Tongue (tissue), 1 donor: ENCODE measurements at regions not wholly inside any gene's neighbourhood (a gene's known extent, or its start where the extent isn't known, plus 50 kb on each side); places are given as distances from the start of the nearest gene placed in this dataset.
A peak's percentile ranks its signal among the peaks of the same experiment; 100 is the strongest.

ENCODE experiments used
- DNase-seq: peaks from one replicate; pipeline ENCODE4 v3.0.0-alpha.2; 2015

DNA sequence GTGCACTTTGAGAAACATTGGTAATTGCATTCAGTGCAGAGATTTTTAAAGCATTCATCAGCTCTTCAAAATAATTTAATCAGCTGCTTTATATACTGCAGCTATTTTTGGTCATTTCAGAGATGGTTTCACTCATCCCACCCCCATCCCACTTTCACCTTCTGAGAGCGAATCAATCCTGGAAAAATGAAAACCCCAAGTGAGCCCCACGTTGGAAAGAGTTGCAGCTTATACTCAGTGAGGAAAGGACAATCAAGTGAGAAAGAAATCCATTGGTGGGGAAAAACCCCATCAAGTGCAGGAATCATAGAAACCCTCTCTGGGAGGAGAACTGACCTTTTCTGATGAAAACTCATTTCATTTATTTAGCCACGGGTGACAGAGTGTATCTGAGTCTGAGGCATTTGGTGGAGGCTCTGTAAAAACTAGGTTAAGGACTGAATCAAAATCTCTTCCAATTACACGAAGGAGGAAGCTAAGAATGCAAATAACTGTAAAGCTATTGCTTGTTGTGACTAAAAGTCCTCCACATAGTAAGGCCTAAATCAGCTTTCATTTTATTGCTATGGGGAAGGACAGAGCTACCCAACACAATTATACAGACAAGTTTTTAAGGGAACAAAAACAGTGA is 240.4 kb upstream of the PGRMC2 start:
- DNase-seq: no peak

GRCh38 chr4:128527351-128527750 is 239.7 kb upstream of the PGRMC2 start:
- DNase-seq: no peak

- peak; percentile 77 for DNase-seq
These were observed 238.5 kb upstream of the PGRMC2 start for GRCh38 chr4:128525992-128526630.

GRCh38 chr4:128525387-128525786 is 237.8 kb upstream of the PGRMC2 start:
- DNase-seq: peak; percentile 35

DNA sequence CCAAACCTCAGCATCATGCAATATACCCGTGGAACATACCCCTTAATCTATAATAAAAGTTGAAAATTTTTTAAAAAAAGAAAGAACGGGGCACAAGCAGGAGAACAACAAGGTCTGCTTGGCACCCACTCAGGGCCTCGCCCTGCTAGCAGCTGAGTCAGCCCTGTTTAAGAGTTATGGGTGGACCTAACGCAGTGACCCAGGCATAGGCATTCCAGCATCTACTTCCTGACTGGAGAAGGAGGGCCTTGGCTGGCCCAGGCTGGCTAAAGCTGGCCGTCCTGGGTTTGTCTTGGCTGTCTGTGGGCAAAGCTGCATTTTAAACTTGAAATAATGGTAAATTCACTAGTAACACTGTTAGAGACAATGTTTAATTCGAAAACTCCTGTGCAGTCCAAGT is 236.7 kb upstream of the PGRMC2 start:
- DNase-seq: peak; percentile 35

DNA sequence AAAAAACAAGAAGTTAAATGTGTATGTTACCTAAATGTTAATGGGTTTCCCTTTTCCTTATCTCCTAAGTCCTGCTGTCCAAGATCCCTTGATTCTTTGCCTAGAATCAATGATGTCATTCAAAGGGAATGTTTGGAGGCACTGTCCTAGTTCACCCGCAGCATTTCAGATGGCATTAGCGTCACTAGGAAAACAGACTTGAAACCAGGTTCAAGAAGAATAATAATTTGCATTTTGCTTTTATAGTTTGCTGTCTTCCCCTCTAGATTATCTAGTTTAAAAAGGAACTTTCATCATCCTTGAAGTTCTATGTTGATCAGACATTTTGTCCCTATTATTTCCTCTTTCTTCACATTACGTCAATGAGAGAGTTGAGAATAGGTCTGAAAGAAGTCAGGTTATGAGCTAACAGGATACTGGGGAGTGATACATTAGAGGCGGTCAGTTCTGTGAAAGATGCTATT is 234.1 kb upstream of the PGRMC2 start:
- peak; percentile 22 for DNase-seq

DNA sequence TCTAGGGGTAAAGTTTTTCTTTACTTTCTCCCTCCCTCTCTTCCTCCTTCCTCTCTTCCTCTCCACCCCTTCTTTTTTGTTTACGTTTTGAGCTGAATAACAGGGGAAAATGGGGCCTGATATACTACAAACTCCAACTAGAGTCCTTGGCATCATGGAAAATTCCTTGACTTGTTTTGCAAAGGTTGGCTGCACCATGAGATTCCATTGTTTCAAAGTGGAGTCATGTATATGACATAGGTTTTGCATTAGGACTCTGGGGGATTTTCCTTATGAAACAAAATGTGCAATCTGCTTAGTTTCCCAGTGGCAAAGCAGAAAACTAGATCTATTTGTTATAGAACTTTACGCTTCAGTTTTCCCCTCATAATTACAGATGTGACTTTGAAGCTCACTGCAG is 233.5 kb upstream of the PGRMC2 start:
- peak; percentile 27 for DNase-seq

GRCh38 chr4:128519163-128519830 is 231.7 kb upstream of the PGRMC2 start:
- peak; percentile 74 for DNase-seq

DNA sequence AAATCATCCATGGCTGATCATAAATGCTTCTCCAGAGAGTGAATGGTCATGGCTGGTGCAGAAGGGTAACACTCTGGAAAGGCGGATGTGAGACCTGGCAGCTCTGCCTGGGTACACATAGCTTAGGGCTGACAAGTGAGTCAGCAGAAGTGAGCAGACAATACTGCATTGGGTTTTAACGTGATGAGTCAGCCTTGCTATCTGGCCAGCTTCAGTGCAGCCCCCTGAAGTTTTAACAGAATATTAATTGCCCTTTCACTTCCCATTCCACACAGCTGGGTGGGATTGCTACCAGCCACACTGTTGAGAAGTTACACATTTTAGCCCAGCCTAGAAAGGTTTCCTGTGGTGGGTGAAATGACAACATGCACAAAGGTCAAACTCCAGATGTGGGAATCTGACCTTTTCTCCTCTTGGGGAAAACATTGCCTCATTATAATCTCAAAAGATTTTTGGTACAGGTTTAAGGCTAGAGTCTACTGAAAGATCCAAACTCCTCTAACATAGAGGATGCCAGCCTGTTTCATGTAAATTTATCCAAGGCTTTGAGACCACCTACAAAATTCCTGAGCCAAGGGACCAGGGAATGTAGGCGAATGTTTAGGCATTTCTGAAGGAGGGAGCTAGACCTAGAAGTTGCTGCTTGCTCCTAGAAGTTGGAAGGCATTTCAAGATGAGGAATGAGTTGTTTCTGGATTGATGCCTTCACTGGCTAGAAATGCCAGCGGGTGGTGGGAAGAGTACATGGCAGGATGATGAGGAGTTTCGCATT is 230.3 kb upstream of the PGRMC2 start:
- DNase-seq: peak; percentile 50

GRCh38 chr4:128517096-128517738 is 229.6 kb upstream of the PGRMC2 start:
- DNase-seq: peak; percentile 51

- peak; percentile 86 for DNase-seq
These were observed 228.8 kb upstream of the PGRMC2 start for GRCh38 chr4:128516301-128516969.

DNA sequence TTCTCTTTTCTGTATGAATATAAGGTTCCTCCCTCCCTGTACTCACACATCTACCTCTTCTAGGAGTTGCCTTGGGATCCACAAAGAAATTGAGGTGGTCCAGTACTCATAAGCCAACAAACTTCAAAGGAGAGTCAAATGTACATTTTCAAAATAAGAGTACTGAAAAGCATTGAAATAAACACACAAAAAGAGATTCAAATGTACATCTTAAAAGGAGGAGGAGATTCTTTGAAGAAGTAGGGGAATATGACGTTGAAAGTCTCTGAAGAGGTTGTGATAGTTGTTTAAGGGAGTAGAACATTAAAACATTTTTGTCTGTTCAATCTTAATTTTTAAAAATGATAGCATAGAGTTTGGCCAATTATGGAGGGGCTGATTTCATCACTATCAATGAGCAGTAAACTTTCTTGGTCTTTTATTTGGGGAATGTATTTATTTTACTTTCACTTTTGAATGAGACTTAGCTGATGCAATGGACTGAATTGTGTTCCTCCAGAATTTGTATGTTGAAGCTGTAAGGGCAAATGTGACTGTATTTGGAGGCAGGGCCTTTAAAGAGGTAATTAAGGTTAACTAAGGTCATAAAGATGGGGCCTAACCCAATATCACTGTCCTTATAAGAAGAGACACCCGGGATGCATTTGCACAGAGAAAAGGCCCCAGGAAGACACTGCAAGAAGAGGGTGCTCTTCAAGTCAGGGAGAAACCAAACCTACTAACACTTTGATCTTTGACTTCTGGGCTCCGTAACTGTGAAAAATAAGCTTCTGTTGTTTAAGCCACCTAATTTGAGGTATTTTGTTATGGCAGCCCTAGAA is 226.3 kb upstream of the PGRMC2 start:
- no peak for DNase-seq

- DNase-seq: no peak
These were observed 225.2 kb upstream of the PGRMC2 start for GRCh38 chr4:128512767-128513322.

DNA sequence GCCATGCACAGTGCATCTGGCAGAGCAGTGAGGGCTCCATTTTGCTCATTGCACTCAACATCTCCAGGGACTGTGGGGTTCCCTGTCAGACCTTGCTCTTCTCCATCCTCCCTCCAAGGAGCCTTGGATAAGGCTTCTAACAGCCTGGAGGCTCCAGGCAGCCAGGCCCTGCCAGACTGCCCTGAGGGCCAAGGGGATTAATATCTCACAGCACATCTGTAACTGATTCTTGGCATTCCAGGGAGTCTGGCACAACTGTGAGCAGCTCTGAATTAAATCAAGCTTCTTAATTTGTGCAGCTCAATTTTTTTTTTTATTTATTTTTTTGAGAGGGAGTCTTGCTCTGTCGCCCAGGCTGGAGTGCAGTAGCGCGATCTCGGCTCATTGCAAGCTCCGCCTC is 224.5 kb upstream of the PGRMC2 start:
- DNase-seq: peak; percentile 32

DNA sequence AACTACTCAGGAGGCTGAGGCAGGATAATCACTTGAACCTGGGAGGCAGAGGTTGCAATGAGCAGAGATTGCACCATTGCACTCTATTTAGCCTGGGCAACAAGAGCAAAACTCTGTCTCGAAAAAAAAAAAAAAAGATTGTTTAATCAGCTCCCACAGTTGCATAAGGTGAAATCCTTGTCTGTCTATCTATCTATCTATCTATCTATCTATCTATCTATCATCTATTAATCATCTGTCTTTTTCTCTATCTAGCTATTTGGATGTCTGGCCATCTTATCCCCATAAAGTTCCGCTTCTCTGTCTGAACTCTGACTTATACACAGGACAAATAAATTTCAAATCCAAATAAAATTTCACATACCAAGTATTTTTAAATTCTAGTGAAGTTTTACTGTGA is 223.2 kb upstream of the PGRMC2 start:
- no peak for DNase-seq

DNA sequence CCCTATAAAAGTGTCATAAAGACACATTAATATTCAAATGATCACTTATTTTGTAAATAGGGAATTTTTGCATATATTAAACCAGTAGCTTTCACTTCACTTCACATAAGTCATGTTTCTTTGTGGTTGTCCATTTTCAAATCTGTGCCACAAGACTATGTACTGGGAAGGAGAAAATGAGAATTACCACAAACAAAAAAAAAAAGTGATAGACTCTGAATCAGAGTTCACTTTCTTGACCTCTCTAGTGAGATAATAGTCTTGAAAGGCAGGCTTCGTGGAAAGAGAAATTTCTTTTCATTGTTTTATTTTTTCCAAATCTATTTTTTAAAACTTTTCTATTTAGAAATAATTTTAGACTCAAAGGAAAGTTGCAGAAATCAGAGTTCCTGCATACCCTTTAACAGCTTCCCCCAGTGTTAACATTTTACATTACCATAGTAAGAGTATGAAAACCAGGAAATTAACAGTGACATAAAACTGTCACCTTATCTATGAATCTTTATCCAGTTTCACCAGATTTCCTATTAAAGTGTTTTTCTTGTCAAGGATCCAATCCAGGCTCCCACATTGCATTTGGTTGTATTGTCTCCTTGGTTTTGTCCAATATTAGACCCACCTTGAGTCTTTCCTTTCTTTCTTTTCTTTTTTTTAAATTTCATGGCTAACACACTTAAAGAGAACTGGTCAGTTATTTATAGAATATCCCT is 215.4 kb upstream of the PGRMC2 start:
- DNase-seq: no peak

- no peak for DNase-seq
These were observed 213.6 kb upstream of the PGRMC2 start for GRCh38 chr4:128501239-128501638.

DNA sequence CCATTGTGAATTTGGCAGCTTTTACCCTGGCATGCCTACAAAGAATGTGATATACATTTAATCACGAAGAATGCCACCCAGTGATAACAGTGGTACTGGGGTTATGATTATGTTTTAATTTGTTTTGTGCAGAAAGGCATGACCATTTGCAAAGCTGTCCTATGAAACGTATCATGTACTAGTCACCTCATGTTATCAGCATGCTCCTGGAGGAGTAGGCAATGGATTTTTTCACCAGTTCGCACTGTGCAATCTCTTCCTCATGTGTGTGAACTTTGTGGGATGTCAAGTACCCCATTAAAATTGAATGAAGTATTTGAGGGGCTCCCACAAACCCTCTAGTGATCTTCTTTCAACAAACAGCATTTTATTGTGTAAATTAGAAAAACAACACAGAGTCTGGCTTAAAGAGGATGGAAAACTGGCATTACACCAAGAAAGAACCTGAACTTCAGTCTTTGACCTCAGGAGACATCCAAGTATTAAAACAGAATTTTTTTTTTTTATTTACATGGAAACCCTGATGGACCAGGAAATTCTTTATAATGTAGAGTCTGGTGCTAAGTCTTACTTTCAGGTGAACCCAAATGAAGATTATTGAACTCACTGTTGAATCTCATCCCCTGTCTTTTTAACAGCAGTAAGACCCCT is 200.6 kb upstream of the PGRMC2 start:
- no peak for DNase-seq

DNA sequence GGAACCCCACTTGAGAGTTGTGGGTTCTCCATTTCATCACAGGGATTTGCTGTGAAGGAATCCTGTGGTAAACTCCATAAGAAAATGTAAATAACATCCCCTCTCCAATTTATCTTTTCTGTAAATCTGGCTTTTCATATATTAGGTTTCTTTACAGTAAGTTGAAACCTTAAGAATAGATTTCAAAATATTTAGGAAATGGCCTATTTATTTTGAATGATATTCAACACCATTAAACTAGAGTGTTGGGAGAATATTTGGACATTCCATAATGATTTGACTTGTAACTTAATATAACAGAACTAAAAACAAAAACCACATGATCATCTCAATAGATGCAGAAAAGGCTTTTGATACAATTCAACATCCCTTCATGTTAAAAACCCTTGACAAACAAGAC is 197.3 kb upstream of the PGRMC2 start:
- DNase-seq: no peak
